ENCODE measurements at regions not wholly inside any gene's neighbourhood (a gene's known extent, or its start where the extent isn't known, plus 50 kb on each side); places are given as distances from the start of the nearest gene placed in this dataset.

DNA sequence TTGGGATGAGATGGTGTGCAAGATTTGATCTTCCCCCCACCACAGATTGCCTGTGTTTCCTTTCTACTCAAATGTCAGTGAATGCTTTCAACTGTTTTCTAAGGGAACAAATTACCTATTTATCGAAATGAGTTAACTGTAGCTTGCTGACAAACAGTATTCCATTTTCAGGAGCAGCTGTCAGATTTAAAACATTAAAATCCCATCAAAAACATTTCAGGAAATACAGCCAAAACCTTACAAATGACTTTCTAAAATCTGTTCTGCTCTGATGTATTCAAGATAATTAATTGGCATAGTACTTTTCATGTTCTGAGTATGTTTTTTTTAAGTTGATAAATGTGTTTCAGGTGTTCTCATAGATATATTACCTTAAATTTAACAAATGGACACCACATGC is 158.0 kb upstream of the DMRTA1 start:
- DNase-seq: no peak

DNA sequence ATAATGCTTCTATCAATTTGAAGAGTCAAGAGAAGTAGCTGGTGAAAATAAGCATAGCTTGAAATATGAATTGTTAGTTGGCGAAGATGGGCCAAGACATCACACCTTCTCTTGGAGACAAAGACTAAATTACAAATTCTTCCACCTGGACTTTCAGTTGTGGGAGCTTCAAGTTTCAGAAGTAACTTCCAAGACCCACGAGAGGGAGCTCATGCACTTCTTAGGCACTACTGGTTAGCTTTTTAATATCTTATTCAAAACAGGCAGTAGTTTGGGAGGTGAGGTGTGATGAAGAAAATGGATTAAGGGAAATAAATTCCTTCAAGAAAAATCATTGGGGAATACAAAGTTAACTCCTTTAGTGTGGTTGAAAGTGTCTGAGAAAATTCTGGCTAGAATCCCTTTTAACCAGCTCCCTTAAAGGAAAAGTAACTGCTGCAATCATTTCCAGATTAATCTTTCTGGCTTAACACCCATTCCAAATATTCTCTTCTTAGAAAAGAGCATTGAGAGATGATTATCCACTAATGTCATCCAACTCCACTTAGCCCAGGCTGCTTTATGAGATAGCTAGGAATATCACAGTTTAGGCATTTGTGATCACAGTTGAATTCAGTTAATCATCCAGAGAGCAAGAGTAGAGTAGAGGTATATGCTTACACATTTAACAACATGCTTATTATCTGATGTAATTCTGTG is 139.5 kb upstream of the DMRTA1 start:
- DNase-seq: no peak

DNA sequence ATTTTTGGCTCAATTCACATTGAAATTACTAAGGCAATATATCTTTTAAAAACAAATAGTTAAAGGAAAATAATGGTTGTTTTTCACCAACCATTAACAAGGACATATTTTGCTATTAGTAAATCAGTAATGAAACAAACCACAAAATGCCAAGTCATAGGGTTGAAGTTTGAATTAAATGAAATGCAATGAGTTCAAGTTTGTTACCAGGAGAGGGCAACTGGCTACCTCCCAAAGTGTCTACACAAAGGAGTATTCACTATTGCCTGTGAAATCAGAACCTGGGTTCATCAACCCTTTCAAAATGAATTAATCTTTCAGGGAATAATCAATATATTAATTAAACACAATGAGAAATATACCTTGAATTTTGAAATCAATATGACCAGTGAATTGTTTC is 138.4 kb upstream of the DMRTA1 start:
- DNase-seq: no peak

DNA sequence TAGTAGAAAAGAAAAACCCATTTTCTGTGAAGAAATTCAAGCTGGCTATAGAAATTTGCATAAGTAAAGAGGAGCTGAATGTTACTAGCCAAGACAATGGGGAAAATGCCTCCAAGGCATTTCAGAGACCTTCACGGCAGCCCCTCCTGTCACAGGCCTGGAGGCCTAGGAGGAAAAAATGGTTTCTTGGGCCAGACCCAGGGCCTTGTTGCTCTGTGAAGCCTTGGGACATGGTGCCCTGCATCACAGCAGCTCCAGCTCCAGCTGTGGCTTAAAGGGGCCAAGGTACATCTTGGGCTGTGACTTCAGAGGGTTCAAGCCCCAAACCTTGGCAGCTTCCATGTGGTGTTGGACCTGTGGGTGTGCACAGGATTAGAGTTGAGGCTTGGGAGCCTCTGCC is 130.0 kb upstream of the DMRTA1 start:
- no peak for DNase-seq

DNA sequence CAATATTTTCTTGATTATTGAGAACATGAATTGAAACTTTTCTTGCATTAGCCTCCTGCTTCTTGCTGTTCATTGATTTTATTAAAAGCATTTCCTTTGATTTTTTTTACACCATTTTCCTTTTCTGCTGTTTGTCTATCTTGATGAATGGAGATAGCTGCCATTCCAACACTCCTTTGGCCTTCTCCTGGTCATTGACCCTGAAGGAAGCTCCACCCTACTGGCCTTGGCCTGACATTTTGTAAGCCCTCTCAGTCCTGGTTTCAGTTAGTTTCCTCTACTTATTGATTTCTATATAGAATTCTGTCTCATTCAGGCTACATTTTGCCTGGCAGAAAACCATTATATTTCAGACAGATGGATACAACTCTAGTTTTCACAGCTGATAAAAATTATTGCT is 115.1 kb upstream of the DMRTA1 start:
- DNase-seq: no peak

DNA sequence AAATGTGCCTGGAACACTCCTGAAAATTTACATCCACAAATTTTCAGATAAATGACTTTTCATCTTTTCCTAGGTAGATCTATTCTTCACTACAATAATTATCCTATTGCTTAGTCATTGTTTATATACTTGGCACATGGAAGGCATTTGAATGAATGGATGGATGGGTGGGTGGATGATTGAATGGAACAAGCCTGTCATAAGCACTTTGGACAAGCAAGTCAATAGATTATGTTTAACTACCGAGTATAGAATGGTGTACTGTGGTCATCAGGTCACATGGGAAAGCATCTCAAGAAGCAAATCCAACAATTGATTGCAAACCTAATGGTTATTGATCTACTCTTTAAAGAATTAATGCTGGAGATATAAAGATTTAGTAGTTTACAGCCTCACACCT is 114.4 kb upstream of the DMRTA1 start:
- no peak for DNase-seq

DNA sequence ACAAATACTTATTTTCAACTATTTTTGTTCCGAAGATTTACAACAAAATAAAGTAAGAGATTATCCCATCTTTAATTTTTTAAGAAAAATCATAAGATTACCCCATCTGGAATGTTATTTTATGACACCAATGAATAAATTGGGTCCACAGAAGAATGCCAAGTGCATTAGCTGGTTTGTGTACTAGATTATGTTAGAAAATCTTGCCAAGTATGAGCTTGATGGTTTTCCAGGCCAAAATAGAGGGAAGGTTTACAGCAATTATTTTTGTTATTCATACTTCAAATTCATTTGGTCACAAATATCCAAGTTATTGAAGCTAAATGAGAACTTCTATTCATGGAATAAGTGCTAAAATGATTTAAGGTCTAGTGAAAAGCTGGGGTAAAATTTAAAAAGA is 109.4 kb upstream of the DMRTA1 start:
- no peak for DNase-seq

DNA sequence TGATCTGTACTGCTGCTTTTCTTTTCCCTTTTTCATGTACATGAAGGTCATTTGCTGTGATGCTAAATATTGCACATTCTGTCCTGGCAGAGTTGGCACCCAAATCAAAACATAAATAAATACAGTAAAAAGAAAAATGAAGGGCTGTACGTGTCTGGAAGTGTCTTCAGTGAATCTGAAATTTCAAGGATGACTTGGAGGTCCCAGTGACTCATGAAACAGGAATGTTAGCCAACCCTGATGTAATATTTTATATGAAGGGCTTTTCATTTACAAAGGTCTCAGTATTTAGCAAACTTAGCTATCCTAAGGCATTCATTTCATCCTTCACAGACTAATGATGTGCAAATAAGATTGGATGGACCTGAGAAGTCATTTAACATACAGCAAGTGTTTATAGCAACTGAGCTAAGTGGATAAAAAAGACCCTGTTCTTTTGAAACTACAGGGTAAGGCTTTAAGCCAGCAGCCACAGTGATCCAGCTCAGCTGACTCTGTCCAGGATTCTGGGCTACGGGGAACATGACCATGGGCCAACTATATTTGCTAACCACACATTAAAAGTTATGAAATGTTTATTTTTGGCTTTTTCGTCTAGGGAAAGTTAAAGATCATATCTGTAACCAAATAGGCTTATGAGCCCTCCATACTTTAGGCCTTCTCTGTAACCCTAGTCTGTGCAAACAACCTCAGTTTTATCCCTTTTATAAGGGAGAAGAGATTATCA is 104.0 kb upstream of the DMRTA1 start:
- DNase-seq: no peak

DNA sequence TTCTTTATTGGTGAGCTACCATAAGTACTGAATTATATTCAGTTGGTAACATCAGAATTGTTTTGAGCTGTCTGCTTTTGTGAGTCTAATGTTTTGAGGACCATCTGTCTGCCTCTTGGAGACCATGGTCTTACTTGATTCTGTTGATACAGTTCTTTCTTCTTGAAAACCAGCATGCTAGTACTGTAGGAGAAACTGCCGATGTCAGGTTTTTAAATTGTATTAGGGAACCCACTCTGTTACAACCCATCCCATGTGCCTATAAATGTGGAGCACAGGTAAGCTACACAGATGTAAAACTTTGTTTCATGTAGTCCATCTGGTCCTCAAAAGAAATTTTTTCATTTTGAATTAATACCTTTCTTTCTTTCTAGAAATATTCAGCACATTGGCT is 103.4 kb upstream of the DMRTA1 start:
- no peak for DNase-seq

DNA sequence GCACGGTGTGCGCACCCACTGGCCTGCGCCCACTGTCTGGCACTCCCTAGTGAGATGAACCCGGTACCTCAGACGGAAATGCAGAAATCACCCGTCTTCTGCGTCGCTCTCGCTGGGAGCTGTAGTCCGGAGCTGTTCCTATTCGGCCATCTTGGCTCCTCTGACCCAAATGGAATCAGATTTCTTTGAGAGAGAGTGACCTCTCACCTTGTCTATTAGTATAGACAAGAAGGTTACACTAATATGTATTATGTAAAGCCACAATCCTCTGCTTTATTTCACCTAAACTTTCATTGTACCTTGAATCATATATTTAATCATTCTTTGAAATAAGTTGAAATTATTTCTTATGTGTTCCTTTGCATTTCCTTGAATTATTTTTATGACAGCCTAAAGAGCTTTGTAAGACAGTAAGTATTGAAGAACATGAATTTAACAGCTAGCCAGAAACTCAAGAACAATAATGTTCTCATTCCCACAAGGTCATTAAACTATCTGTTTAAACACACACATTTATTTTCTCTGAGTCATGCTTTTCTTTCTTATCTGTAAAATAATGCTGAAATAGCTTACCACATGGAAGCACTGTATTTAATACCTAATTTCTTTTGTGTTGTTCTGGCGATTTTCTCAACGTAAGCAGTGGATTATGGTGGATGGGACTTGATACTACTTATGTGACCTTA is 91.8 kb upstream of the DMRTA1 start:
- no peak for DNase-seq

DNA sequence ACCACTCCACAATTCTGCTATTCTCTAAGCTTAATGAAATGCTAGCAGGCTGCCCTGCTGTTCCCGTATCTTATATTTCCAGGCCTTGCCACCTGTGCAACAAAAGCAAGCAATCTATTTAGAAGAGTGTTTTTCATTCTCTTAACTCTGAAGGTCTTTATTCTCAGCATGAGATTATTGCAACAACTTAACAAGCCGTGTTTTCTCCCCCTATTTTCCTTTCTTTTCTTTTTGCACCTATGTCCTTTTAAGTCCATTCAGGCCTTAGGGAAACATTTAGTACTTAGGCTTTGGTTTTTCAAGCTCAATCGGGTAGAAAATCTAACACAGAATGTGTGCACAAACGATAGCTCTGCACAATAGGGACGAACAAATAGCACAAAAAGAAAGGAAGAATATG is 89.6 kb upstream of the DMRTA1 start:
- DNase-seq: no peak

DNA sequence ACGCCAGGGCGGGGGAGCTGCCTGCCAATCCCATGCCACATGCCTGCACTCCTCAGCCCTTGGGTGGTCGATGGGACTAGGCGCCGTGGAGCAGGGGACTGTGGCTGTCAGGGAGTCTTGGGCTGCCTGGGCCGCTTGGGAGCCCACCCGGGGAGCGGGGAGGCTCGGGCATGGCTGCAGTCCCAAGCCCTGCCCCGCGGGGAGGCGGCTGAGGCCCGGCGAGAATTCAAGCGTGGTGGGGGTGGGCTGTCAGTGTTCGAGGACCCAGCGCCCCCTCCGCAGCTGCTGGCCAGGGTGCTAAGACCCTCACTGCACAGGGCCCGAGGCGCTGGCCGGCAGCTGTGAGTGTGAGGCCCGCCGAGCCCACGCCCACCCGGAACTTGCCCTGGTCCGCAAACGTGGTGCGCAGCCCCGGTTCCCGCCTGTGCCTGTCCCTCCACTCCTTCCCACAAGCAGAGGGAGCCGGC is 83.2 kb upstream of the DMRTA1 start:
- no peak for DNase-seq

DNA sequence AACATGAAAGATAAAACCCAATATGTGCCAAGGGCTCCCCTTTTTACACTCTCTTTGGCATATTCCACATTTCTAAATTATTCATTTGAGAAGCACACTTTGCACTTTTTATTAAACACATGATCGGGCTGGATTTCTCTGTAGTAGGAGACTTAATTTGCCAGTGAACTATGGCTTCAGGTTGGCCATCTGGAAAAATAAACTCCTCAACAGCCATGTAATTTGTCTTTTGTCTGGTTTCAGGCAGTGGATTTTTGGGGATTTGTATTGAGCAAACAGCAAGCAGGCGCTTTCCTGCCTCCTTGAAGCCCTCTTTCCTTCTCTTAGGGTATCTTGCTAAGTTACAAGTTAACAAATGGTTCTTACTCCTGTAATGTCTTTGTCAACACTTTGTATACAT is 73.0 kb upstream of the DMRTA1 start:
- DNase-seq: no peak

DNA sequence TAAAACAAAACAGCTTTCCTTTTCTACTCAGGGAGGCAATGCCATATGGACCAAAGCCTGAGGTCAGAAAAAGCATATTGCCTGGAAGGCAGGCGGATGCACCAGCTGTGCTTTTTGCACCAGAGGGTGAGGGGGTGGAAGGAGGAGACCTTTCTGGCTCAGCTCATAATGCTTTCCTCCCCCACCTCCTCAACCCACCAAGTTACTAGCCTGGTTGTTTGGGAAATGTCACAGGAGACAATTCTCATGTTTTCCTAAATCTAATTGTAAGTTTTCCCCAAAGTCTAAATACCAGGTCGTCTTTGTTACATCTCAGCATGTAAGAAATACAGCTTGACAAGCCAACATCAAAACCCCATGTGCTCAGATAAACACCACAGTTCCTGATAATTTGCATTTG is 72.6 kb upstream of the DMRTA1 start:
- no peak for DNase-seq

DNA sequence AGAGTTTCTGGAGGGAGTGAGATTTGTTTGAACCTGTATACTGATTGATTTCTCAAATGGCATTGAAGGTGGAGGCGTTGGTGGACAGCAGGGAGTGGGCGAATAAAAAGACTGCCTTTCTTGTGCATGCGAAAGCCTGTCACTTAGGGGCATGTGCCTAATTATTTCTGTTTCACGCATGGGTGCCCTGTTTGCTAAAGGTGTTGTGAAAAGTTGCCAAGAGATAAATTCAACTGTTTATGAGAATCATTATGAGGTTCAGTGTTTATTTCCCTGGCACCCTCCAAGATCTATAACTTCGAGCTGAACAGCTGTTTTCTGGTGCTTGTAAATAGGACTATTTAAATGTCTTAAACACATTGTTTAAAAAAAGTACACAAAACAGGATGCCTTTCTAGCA is 67.4 kb upstream of the DMRTA1 start:
- DNase-seq: no peak

DNA sequence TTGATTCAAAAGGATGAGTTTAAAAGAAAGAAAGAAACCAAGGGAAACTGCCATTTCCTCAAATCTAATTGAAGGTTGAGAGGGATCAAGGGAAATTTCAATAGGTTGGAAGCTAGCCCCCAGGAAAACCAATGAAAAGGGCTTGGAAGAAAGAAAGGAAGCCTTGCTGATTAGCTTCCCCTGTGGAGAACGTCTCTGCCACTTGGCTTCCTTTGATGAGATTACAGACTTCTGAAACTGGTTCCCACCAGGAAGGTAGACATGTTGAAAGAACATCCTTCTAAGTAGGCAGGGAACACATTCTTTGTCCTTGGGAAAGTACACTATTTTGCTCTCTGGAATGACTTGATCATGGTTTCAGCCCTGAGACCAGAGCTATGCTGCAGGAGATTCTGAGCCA is 65.5 kb upstream of the DMRTA1 start:
- no peak for DNase-seq

DNA sequence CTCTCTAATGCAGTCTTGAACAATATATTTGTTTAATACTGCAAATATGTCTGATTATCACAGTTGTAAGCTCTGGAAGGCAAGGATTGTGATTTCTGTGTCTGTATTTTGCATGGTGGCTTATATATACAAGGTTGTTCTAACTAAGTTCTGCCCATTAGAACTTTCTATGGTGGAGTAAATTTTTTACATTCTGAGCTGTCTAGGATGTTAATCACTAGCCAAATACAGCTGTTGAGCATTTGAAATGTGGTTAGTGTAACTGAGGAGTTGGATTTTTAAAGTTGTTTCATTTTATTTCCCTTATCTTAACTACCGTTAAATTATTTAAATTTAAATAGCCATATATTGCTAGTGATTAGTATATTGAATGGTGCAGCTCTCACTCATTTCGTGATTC is 64.3 kb upstream of the DMRTA1 start:
- DNase-seq: no peak

DNA sequence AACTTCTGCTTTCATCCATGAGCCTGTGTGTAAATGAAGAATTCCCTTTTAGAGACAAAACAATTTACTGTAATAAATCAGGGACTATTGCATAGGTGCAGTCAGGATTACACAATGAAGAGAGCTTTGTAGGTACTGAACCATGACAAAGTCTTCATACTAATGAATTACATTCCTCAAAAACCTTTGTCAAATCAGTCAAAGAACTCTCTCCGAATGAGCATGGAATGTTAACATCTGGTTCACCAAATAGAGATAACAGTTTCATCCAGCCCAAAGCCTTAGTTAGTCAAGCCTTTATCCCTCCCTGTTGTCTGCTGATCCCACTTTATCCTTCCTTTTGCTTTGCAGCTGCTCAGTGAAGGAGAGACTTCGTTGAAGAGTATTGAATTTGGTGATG is 62.9 kb upstream of the DMRTA1 start:
- no peak for DNase-seq

DNA sequence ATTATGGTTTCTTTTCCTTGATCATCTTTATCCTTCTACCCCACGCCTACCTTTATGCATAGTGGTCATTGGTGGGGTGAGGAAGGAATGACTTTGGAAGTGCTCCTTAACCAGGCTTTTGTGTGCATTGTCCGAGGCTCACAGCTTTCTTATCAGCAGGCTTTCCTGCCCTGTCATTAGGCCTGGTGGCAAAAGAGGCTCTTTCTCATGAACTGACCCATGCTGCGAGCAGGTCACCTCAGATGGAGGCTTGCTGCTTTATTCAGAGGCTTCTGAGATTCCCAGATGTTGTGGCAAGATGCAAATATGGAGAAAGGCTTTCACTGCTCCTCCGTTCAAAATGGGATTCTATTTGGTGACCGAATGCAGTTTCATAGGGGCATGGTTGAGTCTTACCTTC is 57.4 kb upstream of the DMRTA1 start:
- DNase-seq: no peak

DNA sequence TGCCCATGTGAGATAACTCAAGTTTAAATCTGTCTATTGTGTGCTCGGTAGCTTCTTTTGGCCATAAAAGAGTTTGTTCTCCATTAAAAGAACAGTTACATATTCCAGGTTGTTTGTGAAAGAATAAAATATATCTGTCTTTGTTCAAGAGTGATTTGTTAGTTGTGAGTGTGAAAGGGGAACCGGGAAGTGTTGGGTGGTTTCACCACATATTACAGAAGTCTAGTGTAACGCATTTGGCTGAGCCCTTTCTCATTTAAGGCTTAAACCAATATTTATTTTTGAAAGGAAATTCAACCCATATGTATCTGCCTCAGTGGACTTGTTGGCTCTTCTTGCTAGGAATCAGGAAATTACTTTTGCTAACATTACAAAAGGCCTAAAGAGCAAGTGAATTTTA is 54.1 kb upstream of the DMRTA1 start:
- no peak for DNase-seq

DNA sequence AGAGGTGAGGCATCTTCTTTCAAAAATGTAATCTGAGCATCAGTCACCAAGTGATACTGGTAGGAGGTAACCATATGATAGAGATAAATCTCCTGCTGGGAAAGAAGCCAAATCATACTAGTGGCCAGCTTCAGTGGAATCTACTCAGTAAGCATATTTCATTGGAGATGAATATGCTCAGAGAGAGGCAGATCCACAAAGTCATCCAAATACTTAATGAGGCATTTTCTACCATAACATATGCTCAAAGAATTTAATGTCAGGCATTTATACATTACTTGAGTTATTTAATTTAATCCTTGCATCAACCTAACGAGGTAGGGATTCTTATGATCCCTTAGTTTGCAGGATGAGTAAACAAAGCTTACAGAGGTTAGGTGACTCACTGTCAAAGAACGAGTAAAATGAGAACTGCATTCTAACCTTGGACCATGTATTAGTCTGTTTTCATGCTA is 50.9 kb upstream of the DMRTA1 start:
- DNase-seq: no peak

All from islet precursor cell (in vitro differentiated cells).